Embryonic facial prominence (tissue), 1 donor: ENCODE measurements at regions not wholly inside any gene's neighbourhood (a gene's known extent, or its start where the extent isn't known, plus 50 kb on each side); places are given as distances from the start of the nearest gene placed in this dataset.
"Not testable (repeated sequence)": the region's sequence is repeated elsewhere in the genome, so short reads cannot be mapped to it uniquely, and the experiment has no call there.

Source experiments
- DNase-seq: peaks from one replicate; pipeline ENCODE4 v3.0.0-alpha.2; 2016; ENCODE audit errors: extremely low spot score

- DNase-seq = peak; percentile 15
These were observed 79.8 kb downstream of the ZNF92 start for GRCh38 chr7:65453341-65454030.

- DNase-seq = no peak
These were observed 80.8 kb downstream of the ZNF92 start for GRCh38 chr7:65454469-65454868.

- DNase-seq = not testable (repeated sequence)
These were observed 81.4 kb downstream of the ZNF92 start for GRCh38 chr7:65455050-65455449.

- no peak for DNase-seq
These were observed 84.0 kb downstream of the ZNF92 start for GRCh38 chr7:65457705-65458104.

GRCh38 chr7:65459438-65459837 lies 85.8 kb downstream of the ZNF92 start:
- DNase-seq = no peak

- DNase-seq = no peak
These were observed 88.6 kb downstream of the ZNF92 start for GRCh38 chr7:65462148-65462716.

- no peak for DNase-seq
These were observed 89.5 kb downstream of the ZNF92 start for GRCh38 chr7:65463184-65463583.

- not testable (repeated sequence) for DNase-seq
These were observed 96.4 kb downstream of the ZNF92 start for GRCh38 chr7:65469919-65470558.

GRCh38 chr7:65471587-65471986 lies 97.9 kb downstream of the ZNF92 start:
- DNase-seq = no peak

GRCh38 chr7:65475040-65475726 lies 101.5 kb downstream of the ZNF92 start:
- DNase-seq = no peak

- DNase-seq = no peak
These were observed 102.2 kb downstream of the ZNF92 start for GRCh38 chr7:65475734-65476319.

- no peak for DNase-seq
These were observed 103.7 kb downstream of the ZNF92 start for GRCh38 chr7:65477326-65477725.

GRCh38 chr7:65489260-65489767 lies 115.7 kb downstream of the ZNF92 start:
- no peak for DNase-seq

- DNase-seq = not testable (repeated sequence)
These were observed 123.0 kb downstream of the ZNF92 start for GRCh38 chr7:65496697-65497096.

- DNase-seq = no peak
These were observed 129.9 kb downstream of the ZNF92 start for GRCh38 chr7:65503434-65504152.

- not testable (repeated sequence) for DNase-seq
These were observed 131.1 kb downstream of the ZNF92 start for GRCh38 chr7:65504504-65505319.

GRCh38 chr7:65505320-65505633 lies 131.6 kb downstream of the ZNF92 start:
- not testable (repeated sequence) for DNase-seq

- not testable (repeated sequence) for DNase-seq
These were observed 135.1 kb downstream of the ZNF92 start for GRCh38 chr7:65508581-65509367.

GRCh38 chr7:65509368-65510186 lies 135.9 kb downstream of the ZNF92 start:
- DNase-seq = no peak
